ENCODE measurements at regions not wholly inside any gene's neighbourhood (a gene's known extent, or its start where the extent isn't known, plus 50 kb on each side); places are given as distances from the start of the nearest gene placed in this dataset.

- no peak for DNase-seq (ENCODE audit: low spot score)
Observed at GRCh38 chr14:100381395-100382105, 58.4 kb downstream of the SLC25A47 start.

GRCh38 chr14:100382106-100382455, 58.9 kb downstream of the SLC25A47 start:
- DNase-seq (ENCODE audit: low spot score): no peak

GRCh38 chr14:100383727-100384158, 60.6 kb downstream of the SLC25A47 start:
- DNase-seq (ENCODE audit: low spot score): peak; percentile 68

- no peak for DNase-seq (ENCODE audit: low spot score)
Observed at GRCh38 chr14:100384277-100384676, 61.1 kb downstream of the SLC25A47 start.

- no peak for DNase-seq (ENCODE audit: low spot score)
Observed at GRCh38 chr14:100384819-100385813, 62.0 kb downstream of the SLC25A47 start.

GRCh38 chr14:100386121-100386520, 63.0 kb downstream of the SLC25A47 start:
- no peak for DNase-seq (ENCODE audit: low spot score)

- no peak for DNase-seq (ENCODE audit: low spot score)
Observed at GRCh38 chr14:100386846-100387245, 63.7 kb downstream of the SLC25A47 start.

GRCh38 chr14:100387450-100387849, 64.3 kb downstream of the SLC25A47 start:
- DNase-seq (ENCODE audit: low spot score): no peak

GRCh38 chr14:100388103-100389054, 65.2 kb downstream of the SLC25A47 start:
- no peak for DNase-seq (ENCODE audit: low spot score)

GRCh38 chr14:100389497-100390104, 66.5 kb downstream of the SLC25A47 start:
- DNase-seq (ENCODE audit: low spot score): no peak

GRCh38 chr14:100391173-100391572, 68.0 kb downstream of the SLC25A47 start:
- no peak for DNase-seq (ENCODE audit: low spot score)

- DNase-seq (ENCODE audit: low spot score): no peak
Observed at GRCh38 chr14:100391724-100392123, 68.6 kb downstream of the SLC25A47 start.

- no peak for DNase-seq (ENCODE audit: low spot score)
Observed at GRCh38 chr14:100392356-100392755, 69.2 kb downstream of the SLC25A47 start.

- no peak for DNase-seq (ENCODE audit: low spot score)
Observed at GRCh38 chr14:100393362-100393761, 70.2 kb downstream of the SLC25A47 start.

GRCh38 chr14:100393906-100394732, 71.0 kb downstream of the SLC25A47 start:
- DNase-seq (ENCODE audit: low spot score): no peak

GRCh38 chr14:100394886-100395672, 71.9 kb downstream of the SLC25A47 start:
- no peak for DNase-seq (ENCODE audit: low spot score)

- DNase-seq (ENCODE audit: low spot score): no peak
Observed at GRCh38 chr14:100396266-100396795, 73.2 kb downstream of the SLC25A47 start.

GRCh38 chr14:100397005-100397404, 73.9 kb downstream of the SLC25A47 start:
- no peak for DNase-seq (ENCODE audit: low spot score)

GRCh38 chr14:100398044-100398443, 74.9 kb downstream of the SLC25A47 start:
- DNase-seq (ENCODE audit: low spot score): no peak

Data from hematopoietic multipotent progenitor cell treated with erythropoietin and hydrocortisone succinate and interleukin-3 and kit ligand, for 17 days (in vitro differentiated cells).